ENCODE measurements at regions not wholly inside any gene's neighbourhood (a gene's known extent, or its start where the extent isn't known, plus 50 kb on each side); places are given as distances from the start of the nearest gene placed in this dataset.

- TF ChIP-seq CTCF (conservative IDR thresholded peaks at IDR 0.05; ENCODE audit: low read length), result no peak
- TF ChIP-seq EZH2phosphoT487 (IDR thresholded peaks at IDR 0.05; ENCODE audit: borderline replicate concordance), result no peak
Measured at GRCh38 chr9:81132318-81132717, 557.0 kb downstream of the TLE1 start.

All from Loucy (cell line).